SK-N-SH treated with all-trans-retinoic acid at 6 μM for 48 hours (cell line): ENCODE measurements at regions not wholly inside any gene's neighbourhood (a gene's known extent, or its start where the extent isn't known, plus 50 kb on each side); places are given as distances from the start of the nearest gene placed in this dataset.

Source experiments
- ATAC-seq: fragments of 200-7000 bp; cut with Tn5 transposase; 3 replicates; pipeline ENCODE4 v1.9.1; 2020; ENCODE audit warnings: mild to moderate bottlenecking, moderate library complexity
- ARNTL ChIP-seq: fragments of 450-650 bp; formaldehyde crosslinking; IDR thresholded peaks from 2 replicates; pipeline ENCODE4 v1.5.0; 2020; ENCODE audit warnings: low read depth, mild to moderate bottlenecking, moderate library complexity, borderline replicate concordance
- BACH2 ChIP-seq: fragments of 250-450 bp; sonication (Bioruptor Pico); IDR thresholded peaks from 2 replicates; pipeline ENCODE4 v1.9.0; 2021; ENCODE audit warnings: mild to moderate bottlenecking, borderline replicate concordance
- CREB5 ChIP-seq: fragments of 250-450 bp; sonication (Bioruptor Pico); IDR thresholded peaks from 2 replicates; pipeline ENCODE4 v1.5.1; 2020; ENCODE audit warnings: low read depth, mild to moderate bottlenecking, moderate library complexity
- CSDC2 ChIP-seq: fragments of 250-450 bp; sonication (Bioruptor Pico); IDR thresholded peaks from 2 replicates; pipeline ENCODE4 v1.5.0; 2020; ENCODE audit warnings: mild to moderate bottlenecking, moderate library complexity
- CSRNP3 ChIP-seq: fragments of 250-450 bp; sonication (Bioruptor Pico); IDR thresholded peaks from 2 replicates; pipeline ENCODE4 v1.5.1; 2021; ENCODE audit warnings: mild to moderate bottlenecking, moderate library complexity
- ESRRG ChIP-seq: fragments of 250-450 bp; sonication (Bioruptor Pico); IDR thresholded peaks from 2 replicates; pipeline ENCODE4 v1.6.1; 2021; ENCODE audit warnings: mild to moderate bottlenecking
- GLIS3 ChIP-seq: fragments of 250-450 bp; sonication (Bioruptor Pico); IDR thresholded peaks from 2 replicates; pipeline ENCODE4 v1.5.0; 2020; ENCODE audit warnings: mild to moderate bottlenecking, moderate library complexity
- ISL1 ChIP-seq: fragments of 250-450 bp; sonication (Bioruptor Pico); IDR thresholded peaks from 2 replicates; pipeline ENCODE4 v2.1.2; 2022; ENCODE audit warnings: mild to moderate bottlenecking, moderate library complexity
- OSR1 ChIP-seq: fragments of 250-450 bp; sonication (Bioruptor Pico); IDR thresholded peaks from 2 replicates; pipeline ENCODE4 v1.8.0; 2022; ENCODE audit warnings: moderate library complexity, mild to moderate bottlenecking, inconsistent platforms
- POU6F1 ChIP-seq: fragments of 250-450 bp; sonication (Bioruptor Pico); IDR thresholded peaks from 2 replicates; pipeline ENCODE4 v1.8.0; 2021; ENCODE audit warnings: low read depth, mild to moderate bottlenecking, moderate library complexity, borderline replicate concordance
- PPARA ChIP-seq: fragments of 250-450 bp; sonication (Bioruptor Pico); IDR thresholded peaks from 2 replicates; pipeline ENCODE4 v1.5.0; 2020; ENCODE audit warnings: mild to moderate bottlenecking, borderline replicate concordance
- RARB ChIP-seq: fragments of 250-450 bp; sonication (Bioruptor Pico); IDR thresholded peaks from 2 replicates; pipeline ENCODE4 v1.8.0; 2021; ENCODE audit warnings: mild to moderate bottlenecking, moderate library complexity
- SNAI2 ChIP-seq: fragments of 250-450 bp; sonication (Bioruptor Pico); IDR thresholded peaks from 2 replicates; pipeline ENCODE4 v1.5.0; 2020; ENCODE audit warnings: mild to moderate bottlenecking, moderate library complexity
- TCF4 ChIP-seq: fragments of 250-450 bp; sonication (Bioruptor Pico); IDR thresholded peaks from 2 replicates; pipeline ENCODE4 v1.8.0; 2021; ENCODE audit warnings: mild to moderate bottlenecking, moderate library complexity, borderline replicate concordance
- TOX ChIP-seq: fragments of 250-450 bp; sonication (Bioruptor Pico); IDR thresholded peaks from 2 replicates; pipeline ENCODE4 v1.8.0; 2021; ENCODE audit warnings: mild to moderate bottlenecking, moderate library complexity, borderline replicate concordance
- TSHZ2 ChIP-seq: fragments of 250-450 bp; sonication (Bioruptor Pico); IDR thresholded peaks from 2 replicates; pipeline ENCODE4 v1.5.0; 2020; ENCODE audit warnings: mild to moderate bottlenecking, moderate library complexity
- ZC3H10 ChIP-seq: fragments of 250-450 bp; sonication (Bioruptor Pico); IDR thresholded peaks from 2 replicates; pipeline ENCODE4 v1.5.1; 2021; ENCODE audit warnings: mild to moderate bottlenecking, moderate library complexity
- ZFP3 ChIP-seq: fragments of 250-450 bp; sonication (Bioruptor Pico); IDR thresholded peaks from 2 replicates; pipeline ENCODE4 v1.5.0; 2020; ENCODE audit warnings: mild to moderate bottlenecking, moderate library complexity
- ZFP30 ChIP-seq: fragments of 450-650 bp; formaldehyde crosslinking; IDR thresholded peaks from 2 replicates; pipeline ENCODE4 v1.5.0; 2022; ENCODE audit warnings: mild to moderate bottlenecking, moderate library complexity
- ZNF565 ChIP-seq: fragments of 450-650 bp; formaldehyde crosslinking; conservative IDR thresholded peaks from 2 replicates; pipeline ENCODE4 v1.5.0; 2020; ENCODE audit warnings: low read depth, mild to moderate bottlenecking, moderate library complexity
- ZNF8 ChIP-seq: fragments of 450-650 bp; formaldehyde crosslinking; IDR thresholded peaks from 2 replicates; pipeline ENCODE4 v1.5.0; 2020; ENCODE audit warnings: mild to moderate bottlenecking, moderate library complexity

GRCh38 chr12:85373045-85373444 lies 93.0 kb downstream of the ALX1 start:
- no peak for ATAC-seq
- no peak for TF ChIP-seq TCF4
- TF ChIP-seq ARNTL = no peak
- no peak for TF ChIP-seq POU6F1 (CRISPR knock-in tag)
- no peak for TF ChIP-seq CREB5 (CRISPR knock-in tag)
- TF ChIP-seq SNAI2 (CRISPR knock-in tag) = no peak
- no peak for TF ChIP-seq ZC3H10 (CRISPR knock-in tag)
- no peak for TF ChIP-seq OSR1 (CRISPR knock-in tag)
- TF ChIP-seq ZNF565 = no peak
- TF ChIP-seq, all 23 proteins: peak for 0

- TF ChIP-seq ZFP30 (CRISPR knock-in tag) = no peak
- TF ChIP-seq GLIS3 = no peak
- TF ChIP-seq PPARA = no peak
- no peak for TF ChIP-seq ZC3H10 (CRISPR knock-in tag)
- TF ChIP-seq ESRRG (CRISPR knock-in tag) = no peak
- no peak for TF ChIP-seq ZNF8 (CRISPR knock-in tag)
- no peak for TF ChIP-seq SNAI2 (CRISPR knock-in tag)
- TF ChIP-seq CSDC2 (CRISPR knock-in tag) = no peak
- no peak for TF ChIP-seq CSRNP3 (CRISPR knock-in tag)
- no peak for TF ChIP-seq ARNTL
- no peak for TF ChIP-seq POU6F1 (CRISPR knock-in tag)
- ATAC-seq = no peak
Measured at GRCh38 chr12:85374981-85375380, 95.0 kb downstream of the ALX1 start.

GRCh38 chr12:85385406-85385805 lies 105.4 kb downstream of the ALX1 start:
- ATAC-seq = no peak
- no peak for TF ChIP-seq ZFP3
- TF ChIP-seq ISL1 (CRISPR knock-in tag) = no peak
- no peak for TF ChIP-seq ZNF8 (CRISPR knock-in tag)
- TF ChIP-seq TCF4 = no peak
- TF ChIP-seq SNAI2 (CRISPR knock-in tag) = no peak
- no peak for TF ChIP-seq ZFP30 (CRISPR knock-in tag)
- no peak for TF ChIP-seq TOX
- TF ChIP-seq CSRNP3 (CRISPR knock-in tag) = no peak

- ATAC-seq = no peak
- TF ChIP-seq PPARA = no peak
- TF ChIP-seq POU6F1 (CRISPR knock-in tag) = no peak
- no peak for TF ChIP-seq SNAI2 (CRISPR knock-in tag)
- TF ChIP-seq ISL1 (CRISPR knock-in tag) = no peak
- no peak for TF ChIP-seq ZNF8 (CRISPR knock-in tag)
- TF ChIP-seq BACH2 (CRISPR knock-in tag) = no peak
- TF ChIP-seq ZFP3 = no peak
- TF ChIP-seq TCF4 = no peak
- TF ChIP-seq OSR1 (CRISPR knock-in tag) = no peak
- TF ChIP-seq ZFP30 (CRISPR knock-in tag) = no peak
- no peak for TF ChIP-seq CREB5 (CRISPR knock-in tag)
- TF ChIP-seq TSHZ2 = no peak
- TF ChIP-seq ESRRG (CRISPR knock-in tag) = no peak
- no peak for TF ChIP-seq CSDC2 (CRISPR knock-in tag)
- no peak for TF ChIP-seq RARB (CRISPR knock-in tag)
- TF ChIP-seq TOX = no peak
- TF ChIP-seq, all 23 proteins: peak for 0
Measured at GRCh38 chr12:85390266-85390665, 110.2 kb downstream of the ALX1 start.
